IMR-90 (cell line): ENCODE measurements at regions not wholly inside any gene's neighbourhood (a gene's known extent, or its start where the extent isn't known, plus 50 kb on each side); places are given as distances from the start of the nearest gene placed in this dataset.

Experiments
- ATAC-seq: fragments of 200-7000 bp; cut with Tn5 transposase; 2 replicates; pipeline ENCODE4 v1.9.1; 2020; ENCODE audit warnings: low read depth, mild to moderate bottlenecking, moderate library complexity
- BruUV-seq: library from RNA; stranded (reverse); fragments of 400-500 nt; replicated peaks from 2 replicates; lab custom pipeline; 2021; lab: Mats Ljungman, UMichigan
- CTCF ChIA-PET: fragments of 300-600 bp; formaldehyde crosslinking; extraction: SDS; loops from one replicate; lab custom pipeline; 2021; ENCODE audit warnings: antibody characterized with exemption; lab: Yijun Ruan, JAX
- POLR2A ChIA-PET: fragments of 300-600 bp; sonication (Branson Sonifier 250); formaldehyde crosslinking; loops from one replicate; lab custom pipeline; 2022; ENCODE audit warnings: antibody characterized with exemption; ENCODE audit not compliant: unreplicated experiment; lab: Charles Lee
- DNase-seq: peaks from one replicate; pipeline ENCODE4 v3.0.0; 2013
- H2AFZ ChIP-seq: replicated peaks from 2 replicates; pipeline ENCODE3; 2013; ENCODE audit warnings: low read length, mild to moderate bottlenecking; ENCODE audit not compliant: poor library complexity
- H2AK5ac ChIP-seq: 2 replicates; pipeline ENCODE4 v1.6.1; 2013; ENCODE audit warnings: low read depth, low read length, inconsistent platforms
- H2AK9ac ChIP-seq: replicated peaks from 2 replicates; pipeline ENCODE3; 2013; ENCODE audit warnings: mild to moderate bottlenecking, low read depth, low read length, moderate library complexity; ENCODE audit not compliant: poor library complexity
- H2BK120ac ChIP-seq: 2 replicates; pipeline ENCODE4 v1.6.1; 2013; ENCODE audit warnings: low read depth, low read length, inconsistent platforms
- H2BK15ac ChIP-seq: 3 replicates; pipeline ENCODE4 v1.6.1; 2013; ENCODE audit warnings: low read depth, low read length, inconsistent platforms
- H2BK20ac ChIP-seq: 2 replicates; pipeline ENCODE4 v1.6.1; 2013; ENCODE audit warnings: low read depth, mild to moderate bottlenecking, inconsistent platforms, low read length, moderate library complexity
- H2BK5ac ChIP-seq: 2 replicates; pipeline ENCODE4 v1.6.1; 2013; ENCODE audit warnings: mild to moderate bottlenecking, low read depth, low read length, inconsistent platforms; ENCODE audit not compliant: poor library complexity, severe bottlenecking
- H3K14ac ChIP-seq: replicated peaks from 2 replicates; pipeline ENCODE4 v1.6.1; 2013; ENCODE audit warnings: low read depth, low read length, inconsistent platforms
- H3K18ac ChIP-seq: 2 replicates; pipeline ENCODE4 v1.6.1; 2013; ENCODE audit warnings: low read depth, low read length, control low read depth
- H3K23ac ChIP-seq: 2 replicates; pipeline ENCODE4 v1.6.1; 2013; ENCODE audit warnings: low read depth, low read length, inconsistent platforms
- H3K27ac ChIP-seq: 2 replicates; pipeline ENCODE4 v1.5.1; 2013; ENCODE audit warnings: mild to moderate bottlenecking, control low read depth, low read length; ENCODE audit not compliant: insufficient read depth
- H3K27me3 ChIP-seq: 2 replicates; pipeline ENCODE4 v1.6.1; 2013; ENCODE audit warnings: low read length; ENCODE audit not compliant: control insufficient read depth, insufficient read depth
- H3K36me3 ChIP-seq: 2 replicates; pipeline ENCODE4 v1.6.1; 2013; ENCODE audit warnings: low read length, mixed read lengths; ENCODE audit not compliant: control insufficient read depth, insufficient read depth
- H3K4ac ChIP-seq: 2 replicates; pipeline ENCODE4 v1.6.1; 2013; ENCODE audit warnings: low read depth, low read length, inconsistent platforms
- H3K4me1 ChIP-seq: 2 replicates; pipeline ENCODE4 v1.6.1; 2013; ENCODE audit warnings: low read length, mixed read lengths; ENCODE audit not compliant: control insufficient read depth, insufficient read depth
- H3K4me2 ChIP-seq: 2 replicates; pipeline ENCODE4 v1.6.1; 2013; ENCODE audit warnings: low read depth, mild to moderate bottlenecking, control low read depth, low read length, moderate library complexity
- H3K4me3 ChIP-seq: 2 replicates; pipeline ENCODE4 v1.5.1; 2013; ENCODE audit warnings: low read depth, mild to moderate bottlenecking, control low read depth, low read length, moderate library complexity; ENCODE audit not compliant: insufficient read depth
- H3K56ac ChIP-seq: 2 replicates; pipeline ENCODE4 v1.6.1; 2013; ENCODE audit warnings: low read length, inconsistent platforms; ENCODE audit not compliant: insufficient read depth; ENCODE audit errors: extremely low read depth
- H3K79me1 ChIP-seq, 2 experiments: 2 replicates each; pipeline ENCODE4 v1.6.1; 2013; ENCODE audit warnings: low read length in 2 of 2, inconsistent platforms in 1 of 2, low read depth in 1 of 2
- H3K9ac ChIP-seq: 2 replicates; pipeline ENCODE4 v1.6.1; 2013; ENCODE audit warnings: low read depth, low read length, control low read depth
- H3K9me1 ChIP-seq: 2 replicates; pipeline ENCODE4 v1.6.1; 2013; ENCODE audit warnings: low read length, inconsistent platforms; ENCODE audit not compliant: insufficient read depth
- H3K9me3 ChIP-seq: 2 replicates; pipeline ENCODE4 v1.6.1; 2013; ENCODE audit warnings: low read length; ENCODE audit not compliant: control insufficient read depth, insufficient read depth
- H4K20me1 ChIP-seq: 2 replicates; pipeline ENCODE4 v1.6.1; 2013; ENCODE audit warnings: low read length, inconsistent platforms; ENCODE audit not compliant: insufficient read depth
- H4K5ac ChIP-seq: 2 replicates; pipeline ENCODE4 v1.6.1; 2013; ENCODE audit warnings: mild to moderate bottlenecking, low read depth, low read length, control low read depth
- H4K8ac ChIP-seq, 2 experiments: 2 replicates each; pipeline ENCODE4 v1.6.1; 2013; ENCODE audit warnings: low read depth in 2 of 2, low read length in 2 of 2, control low read depth in 1 of 2, inconsistent platforms in 1 of 2
- H4K91ac ChIP-seq: 2 replicates; pipeline ENCODE4 v1.6.1; 2013; ENCODE audit warnings: low read depth, low read length, inconsistent platforms; ENCODE audit not compliant: insufficient read depth
- BHLHE40 ChIP-seq: fragments of 150-350 bp; IDR thresholded peaks from 2 replicates; pipeline ENCODE4 v1.6.1; 2016; ENCODE audit warnings: mild to moderate bottlenecking, low read depth, low read length
- dilution Hi-C: fragments of 300-500 bp; cut with HindIII; formaldehyde crosslinking; loops from one replicate; pipeline ENCODE4 v1.14.3; 2018; ENCODE audit warnings: low sequenced_read_pairs; ENCODE audit not compliant: unreplicated experiment
- in situ Hi-C: fragments of 300-500 bp; cut with MboI; formaldehyde crosslinking; loops from 3 replicates; pipeline ENCODE4 v1.14.3; 2019; ENCODE audit warnings: low sequenced_read_pairs, inconsistent platforms, mixed read lengths
- intact Hi-C: fragments of 100-400 bp; cut with micrococcal nuclease; formaldehyde crosslinking; loops from 2 replicates; pipeline ENCODE4 v1.10.0; 2022

GRCh38 chr10:4481192-4481591 lies 344.8 kb upstream of the AKR1E2 start:
- Histone ChIP-seq H3K4me2 (no peak overlapping the region), H3K4me3 (no peak overlapping the region), H3K36me3 (no peaks in the 10 kb centered on the region), H4K91ac (no peak overlapping the region), H2BK120ac (no peak overlapping the region), H3K79me1 (no peaks in the 10 kb centered on the region), H2AK5ac (no peak overlapping the region), H2AK9ac (no peak overlapping the region), H3K9ac (no peak overlapping the region), H3K56ac (no peak overlapping the region), H4K20me1 (no peaks in the 10 kb centered on the region), H3K4ac (no peak overlapping the region), H3K9me3 (no peaks in the 10 kb centered on the region), H3K14ac (no peak overlapping the region), H2BK20ac (no peak overlapping the region), H3K23ac (no peak overlapping the region), H3K27ac (no peak overlapping the region), H4K5ac (no peak overlapping the region), H3K9me1 (peaks cover 2% of the 10 kb centered on the region; the same call in 1 of the 2 replicates), H4K8ac (no peak overlapping the region), H3K27me3 (no peaks in the 10 kb centered on the region), H3K18ac (no peak overlapping the region), H2BK5ac (no peak overlapping the region), H3K4me1 (no peaks in the 10 kb centered on the region; the same call in 1 of the 2 replicates), H2BK15ac (no peak overlapping the region), H2AFZ (no peak overlapping the region)
- DNase-seq, result no peak
- ChIA-PET CTCF (no interaction called here), POLR2A (no interaction called here)
- in situ Hi-C loops (no loop called here), intact Hi-C loops (no loop called here), dilution Hi-C loops (no loop called here)
- TF ChIP-seq BHLHE40, result no peak
- BruUV-seq, result no TSS peak
- ATAC-seq, result no peak
